Uterus (tissue), 2 donors: ENCODE measurements at regions not wholly inside any gene's neighbourhood (a gene's known extent, or its start where the extent isn't known, plus 50 kb on each side); places are given as distances from the start of the nearest gene placed in this dataset.

ENCODE experiments used
- CTCF ChIP-seq, 4 experiments: fragments of 200-600 bp in 2 of 4; fragments of 450-650 bp in 2 of 4; sonication (generic) in 2 of 4; IDR thresholded peaks; one replicate each; pipeline ENCODE4 v1.5.1; 2016 to 2019; ENCODE audit warnings: antibody characterized with exemption in 4 of 4, mild to moderate bottlenecking in 2 of 4, moderate library complexity in 1 of 4
- POLR2A ChIP-seq, 2 donors: fragments of 450-650 bp; IDR thresholded peaks; one replicate each; pipeline ENCODE4 v1.6.1; 2016; ENCODE audit warnings: antibody characterized with exemption in 2 of 2, mild to moderate bottlenecking in 1 of 2, moderate library complexity in 1 of 2

- TF ChIP-seq CTCF (IDR thresholded peaks at IDR 0.05), result no peak
- no peak for TF ChIP-seq POLR2A (IDR thresholded peaks at IDR 0.05)
Observed at GRCh38 chr18:38525039-38525438, 959.4 kb upstream of the CELF4 start.
